Tibial nerve (tissue), 4 donors: ENCODE measurements at regions not wholly inside any gene's neighbourhood (a gene's known extent, or its start where the extent isn't known, plus 50 kb on each side); places are given as distances from the start of the nearest gene placed in this dataset.

ENCODE experiments used
- DNase-seq, 2 donors: peaks; one replicate each; pipeline ENCODE4 v3.0.0-alpha.2; 2019; ENCODE audit warnings: low spot score in 2 of 2
- H3K27ac ChIP-seq, 4 donors: fragments of 200-600 bp; sonication (generic) in 3 of 4; one replicate each; pipeline ENCODE4 v1.5.1; 2017 to 2019; ENCODE audit warnings: mild to moderate bottlenecking in 1 of 4
- H3K27me3 ChIP-seq, 2 donors: fragments of 200-600 bp; sonication (generic) in 1 of 2; one replicate each; pipeline versions ENCODE4 v1.5.1 to v1.6.0; 2017 to 2019
- H3K36me3 ChIP-seq, 3 donors: fragments of 200-600 bp; sonication (generic); one replicate each; pipeline ENCODE4 v1.5.1; 2018 to 2019
- H3K4me1 ChIP-seq, 4 donors: fragments of 200-600 bp; sonication (generic) in 3 of 4; one replicate each; pipeline ENCODE4 v1.5.1; 2017 to 2019
- H3K4me3 ChIP-seq, 4 donors: fragments of 200-600 bp; sonication (generic) in 3 of 4; one replicate each; pipeline ENCODE4 v1.5.1; 2017 to 2019; ENCODE audit warnings: mild to moderate bottlenecking in 1 of 4, moderate library complexity in 1 of 4
- H3K9me3 ChIP-seq, 4 donors: fragments of 200-600 bp; sonication (generic) in 3 of 4; one replicate each; pipeline ENCODE4 v1.5.1; 2017 to 2019
- EP300 ChIP-seq, 2 donors: sonication (generic); formaldehyde crosslinking; IDR thresholded peaks; one replicate each; pipeline ENCODE4 v1.6.1; 2017; ENCODE audit warnings: antibody characterized with exemption in 2 of 2, mild to moderate bottlenecking in 1 of 2
- POLR2A ChIP-seq, 2 donors: fragments of 450-650 bp; IDR thresholded peaks; one replicate each; pipeline ENCODE4 v1.6.1; 2017; ENCODE audit warnings: antibody characterized with exemption in 2 of 2, mild to moderate bottlenecking in 2 of 2, moderate library complexity in 2 of 2
- WGBS, 2 donors: methylation state at CpG; one replicate each; pipeline ENCODE4 v1.1.5; 2018; 5-methylcytosine and 5-hydroxymethylcytosine counted together
- TF ChIP-seq, protein P1 (sequence below), 5 experiments: fragments of 200-600 bp in 3 of 5; fragments of 450-650 bp in 2 of 5; sonication (generic) in 3 of 5; IDR thresholded peaks; one replicate each; pipeline ENCODE4 v1.5.1; 2016 to 2019; ENCODE audit warnings: antibody characterized with exemption in 5 of 5, mild to moderate bottlenecking in 3 of 5, moderate library complexity in 2 of 5

DNA sequence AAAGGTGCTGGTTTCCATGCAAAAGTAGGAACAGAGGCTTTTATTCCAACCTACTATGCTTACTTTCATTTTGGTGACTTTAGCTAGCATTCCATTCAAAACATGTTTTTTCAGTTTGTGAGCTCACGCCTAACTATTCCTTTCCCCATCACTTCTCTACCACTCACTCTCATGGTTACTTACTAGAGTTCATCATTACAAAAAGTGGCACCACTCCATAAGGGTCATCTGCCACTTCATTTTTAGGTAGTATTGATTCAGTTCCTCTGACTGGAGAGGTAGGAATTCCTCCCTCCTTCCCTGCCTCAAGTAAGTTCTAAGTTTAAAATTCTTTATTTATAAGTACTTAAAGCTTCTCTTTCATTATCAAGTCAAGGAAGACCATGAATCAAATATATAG lies 543.1 kb downstream of the HTR7 start:
- no peak for DNase-seq
- Histone ChIP-seq H3K9me3 (no peaks in the 10 kb centered on the region), H3K27ac (no peak overlapping the region), H3K4me3 (no peak overlapping the region), H3K4me1 (no peaks in the 10 kb centered on the region), H3K27me3 (no peaks in the 10 kb centered on the region), H3K36me3 (no peaks in the 10 kb centered on the region)
- WGBS, 2 donors, result 88 to 92% methylated on average over 1 of the region's 1 CpG
- TF ChIP-seq POLR2A (IDR thresholded peaks at IDR 0.05) (no peak), EP300 (IDR thresholded peaks at IDR 0.05) (no peak)
- TF ChIP-seq, protein P1, sequence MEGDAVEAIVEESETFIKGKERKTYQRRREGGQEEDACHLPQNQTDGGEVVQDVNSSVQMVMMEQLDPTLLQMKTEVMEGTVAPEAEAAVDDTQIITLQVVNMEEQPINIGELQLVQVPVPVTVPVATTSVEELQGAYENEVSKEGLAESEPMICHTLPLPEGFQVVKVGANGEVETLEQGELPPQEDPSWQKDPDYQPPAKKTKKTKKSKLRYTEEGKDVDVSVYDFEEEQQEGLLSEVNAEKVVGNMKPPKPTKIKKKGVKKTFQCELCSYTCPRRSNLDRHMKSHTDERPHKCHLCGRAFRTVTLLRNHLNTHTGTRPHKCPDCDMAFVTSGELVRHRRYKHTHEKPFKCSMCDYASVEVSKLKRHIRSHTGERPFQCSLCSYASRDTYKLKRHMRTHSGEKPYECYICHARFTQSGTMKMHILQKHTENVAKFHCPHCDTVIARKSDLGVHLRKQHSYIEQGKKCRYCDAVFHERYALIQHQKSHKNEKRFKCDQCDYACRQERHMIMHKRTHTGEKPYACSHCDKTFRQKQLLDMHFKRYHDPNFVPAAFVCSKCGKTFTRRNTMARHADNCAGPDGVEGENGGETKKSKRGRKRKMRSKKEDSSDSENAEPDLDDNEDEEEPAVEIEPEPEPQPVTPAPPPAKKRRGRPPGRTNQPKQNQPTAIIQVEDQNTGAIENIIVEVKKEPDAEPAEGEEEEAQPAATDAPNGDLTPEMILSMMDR (IDR thresholded peaks at IDR 0.05), result no peak

DNA sequence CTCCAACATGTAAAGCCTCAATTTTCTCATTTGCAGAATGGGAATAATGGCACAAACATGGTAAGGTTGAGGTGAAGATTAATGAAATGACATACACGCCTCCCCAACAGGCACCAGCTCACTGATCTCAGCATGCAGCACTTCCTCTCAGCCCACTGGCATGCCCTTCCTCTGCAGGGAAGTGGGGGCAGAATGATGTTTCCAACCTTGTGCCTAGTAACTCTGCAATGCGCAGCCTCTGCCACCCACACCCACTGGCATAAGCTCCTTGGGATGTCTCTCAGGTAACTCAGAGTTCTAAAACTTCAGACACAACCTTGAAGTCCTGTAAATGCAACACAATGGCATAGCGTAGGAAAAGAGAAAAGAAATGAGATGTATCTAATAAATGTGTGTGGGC lies 540.7 kb downstream of the HTR7 start:
- no peak for DNase-seq
- no peaks in the 10 kb centered on the region for H3K4me1 ChIP-seq
- H3K36me3 ChIP-seq, result no peaks in the 10 kb centered on the region
- no peaks in the 10 kb centered on the region for H3K9me3 ChIP-seq
- WGBS, 2 donors, result 90 to 92% methylated on average over 3 of the region's 3 CpGs
- H3K27ac ChIP-seq, result no peak overlapping the region
- H3K27me3 ChIP-seq, result no peaks in the 10 kb centered on the region
- H3K4me3 ChIP-seq, result no peak overlapping the region
- TF ChIP-seq, protein P1 (IDR thresholded peaks at IDR 0.05), result no peak
- TF ChIP-seq EP300 (IDR thresholded peaks at IDR 0.05), result no peak
- TF ChIP-seq POLR2A (IDR thresholded peaks at IDR 0.05), result no peak

DNA sequence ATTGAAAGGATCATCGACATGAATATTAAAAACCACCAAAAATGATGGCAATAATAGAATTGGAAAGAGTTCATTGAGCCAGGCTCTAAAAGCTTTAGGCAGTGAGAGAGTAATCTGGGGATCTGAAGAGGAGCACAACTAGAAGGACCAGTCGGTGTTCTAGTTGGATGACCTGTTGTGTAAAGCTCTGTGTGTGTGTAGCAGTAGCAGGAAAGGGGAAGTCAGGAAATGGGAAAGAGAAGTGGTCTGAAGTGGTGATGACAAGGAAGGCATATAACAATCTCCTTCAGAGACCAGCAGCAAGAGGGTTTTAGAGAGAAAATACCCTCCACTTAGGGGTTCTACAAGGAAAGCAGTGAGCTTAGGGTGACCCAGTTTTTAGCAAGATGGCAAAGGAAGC lies 539.2 kb downstream of the HTR7 start:
- Histone ChIP-seq H3K27ac (no peak overlapping the region), H3K4me3 (no peak overlapping the region), H3K9me3 (no peaks in the 10 kb centered on the region), H3K4me1 (no peaks in the 10 kb centered on the region), H3K36me3 (no peaks in the 10 kb centered on the region), H3K27me3 (no peaks in the 10 kb centered on the region)
- WGBS, 2 donors, result 78 to 90% methylated on average over 2 of the region's 2 CpGs
- no peak for DNase-seq
- TF ChIP-seq EP300 (IDR thresholded peaks at IDR 0.05) (no peak), POLR2A (IDR thresholded peaks at IDR 0.05) (no peak)
- TF ChIP-seq, protein P1 (IDR thresholded peaks at IDR 0.05), result no peak

DNA sequence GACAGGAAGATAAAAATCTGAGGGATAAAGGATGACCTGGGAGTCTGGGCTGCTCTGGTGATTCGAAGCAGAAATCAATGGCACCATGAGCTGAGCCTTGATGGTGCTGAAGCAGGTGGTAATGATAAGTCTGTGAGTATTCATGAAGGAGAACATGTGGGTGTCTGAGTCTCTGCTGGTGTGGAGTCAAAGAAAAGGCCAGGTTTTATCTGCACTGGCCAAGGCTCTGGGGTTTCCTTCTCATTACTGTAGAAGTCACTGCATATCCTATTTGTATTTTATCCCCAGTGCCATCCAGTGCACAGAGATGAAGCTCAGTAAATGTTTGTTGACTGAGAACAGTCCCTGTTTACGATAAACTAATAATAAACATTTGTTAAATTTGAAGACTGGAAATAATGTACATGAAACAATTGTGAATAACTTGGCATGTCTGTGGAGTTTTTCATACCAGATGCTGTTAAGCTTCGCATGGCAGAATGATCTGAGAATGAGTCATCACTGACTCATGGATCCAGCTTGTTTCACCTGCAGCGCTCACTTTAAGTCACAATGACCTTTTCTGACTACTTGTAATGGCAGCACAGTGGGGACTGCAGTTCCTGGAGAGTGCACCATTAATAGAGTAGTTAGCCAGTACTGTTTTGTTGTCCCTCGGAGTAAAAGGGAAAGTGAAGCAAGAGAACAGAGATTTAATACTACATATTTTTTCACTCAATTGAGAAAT lies 538.5 kb downstream of the HTR7 start:
- Histone ChIP-seq H3K9me3 (no peaks in the 10 kb centered on the region), H3K4me3 (no peak overlapping the region), H3K27me3 (no peaks in the 10 kb centered on the region), H3K36me3 (no peaks in the 10 kb centered on the region), H3K27ac (no peak overlapping the region), H3K4me1 (no peaks in the 10 kb centered on the region)
- DNase-seq, result no peak
- TF ChIP-seq EP300 (IDR thresholded peaks at IDR 0.05) (no peak), POLR2A (IDR thresholded peaks at IDR 0.05) (no peak)
- TF ChIP-seq, protein P1 (IDR thresholded peaks at IDR 0.05), result no peak
- WGBS, 2 donors, result 42 to 58% methylated on average over 5 of the region's 5 CpGs

DNA sequence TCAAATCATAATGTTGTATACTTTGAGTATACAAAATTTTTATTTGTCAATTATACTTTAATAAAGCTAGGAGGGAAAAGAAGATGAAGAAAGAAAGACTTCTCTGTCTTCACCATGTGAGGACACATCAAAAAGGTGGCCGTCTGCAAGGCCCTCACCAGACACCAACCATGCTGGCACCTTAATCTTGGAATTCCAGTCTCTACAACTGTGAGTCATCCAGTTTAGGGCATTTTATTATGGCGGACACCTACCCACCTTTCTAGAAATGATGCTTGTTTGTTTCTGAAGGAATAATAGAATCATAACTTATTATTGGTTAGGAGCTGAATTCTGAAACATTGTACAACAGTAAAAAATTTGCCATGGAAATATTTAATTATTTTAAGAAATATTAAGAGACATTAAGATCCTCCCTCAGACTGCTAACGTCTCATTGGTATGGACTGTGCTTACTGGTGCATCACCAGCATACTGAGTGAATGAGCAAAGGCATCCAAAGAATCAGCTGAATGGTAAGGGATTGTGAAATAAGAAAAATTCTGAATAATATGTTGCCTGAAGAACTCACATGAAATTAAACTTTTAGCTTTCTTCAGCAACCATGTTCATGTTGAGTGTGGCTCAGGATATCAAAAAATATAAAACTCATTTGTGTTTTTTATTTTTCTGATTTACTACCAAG lies 536.6 kb downstream of the HTR7 start:
- Histone ChIP-seq H3K4me3 (no peak overlapping the region), H3K27ac (no peak overlapping the region), H3K9me3 (no peaks in the 10 kb centered on the region), H3K27me3 (no peaks in the 10 kb centered on the region), H3K4me1 (no peaks in the 10 kb centered on the region), H3K36me3 (no peaks in the 10 kb centered on the region)
- TF ChIP-seq, protein P1 (IDR thresholded peaks at IDR 0.05), result no peak
- TF ChIP-seq POLR2A (IDR thresholded peaks at IDR 0.05) (no peak), EP300 (IDR thresholded peaks at IDR 0.05) (no peak)
- DNase-seq, result no peak
- WGBS, 2 donors, result 87 to 88% methylated on average over 3 of the region's 3 CpGs
